ENCODE measurements at regions not wholly inside any gene's neighbourhood (a gene's known extent, or its start where the extent isn't known, plus 50 kb on each side); places are given as distances from the start of the nearest gene placed in this dataset.

DNA sequence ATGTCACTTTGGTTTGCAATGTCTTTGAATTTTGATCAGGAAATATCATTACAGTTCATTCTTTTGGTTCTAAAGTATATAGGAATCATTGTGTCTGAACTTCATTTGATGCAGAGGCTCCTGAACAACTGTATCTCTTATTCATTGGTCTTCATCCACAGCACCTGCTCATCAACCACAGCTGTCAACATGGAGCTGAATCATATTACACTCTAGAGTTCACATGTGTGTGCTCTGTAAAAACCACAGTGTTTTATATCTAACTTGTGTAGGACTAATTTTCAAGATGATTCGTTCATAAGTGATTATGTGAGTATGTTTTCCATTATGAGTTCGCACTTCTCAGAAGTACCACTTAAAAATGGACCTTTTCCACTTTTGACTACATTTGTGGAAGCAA, 643.3 kb upstream of the FAM241A start:
- no peak for TF ChIP-seq POLR2A (IDR thresholded peaks at IDR 0.05)
- TF ChIP-seq CTCF (IDR thresholded peaks at IDR 0.05), result no peak

DNA sequence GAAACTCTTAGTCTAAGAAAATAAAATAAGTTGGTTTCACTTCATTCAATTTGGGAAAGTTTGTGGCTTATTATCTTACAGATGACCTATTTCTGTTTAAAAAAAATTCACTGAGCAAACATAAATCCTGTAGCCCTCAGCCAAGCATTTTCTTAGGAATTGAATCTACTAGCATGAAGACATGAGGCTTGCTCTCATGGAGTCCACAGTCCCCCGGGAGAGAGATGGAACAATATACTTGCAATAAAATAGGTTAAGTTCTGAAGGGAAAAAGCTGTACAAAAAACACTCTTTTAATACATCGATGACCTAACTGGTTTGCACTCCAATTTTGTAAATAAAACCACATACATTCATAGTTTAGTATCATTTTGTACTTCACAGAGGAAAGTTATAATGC, 642.6 kb upstream of the FAM241A start:
- H3K4me1 ChIP-seq, result no peaks in the 10 kb centered on the region
- no peaks in the 10 kb centered on the region for H3K36me3 ChIP-seq (replicated peaks in 1 of 2; ENCODE audit: insufficient read depth in 1 of 2, low read depth in 2 of 2)
- 72 to 82% methylated on average over 2 of the region's 2 CpGs for WGBS, 2 donors
- TF ChIP-seq CTCF (IDR thresholded peaks at IDR 0.05), result no peak
- no peak for TF ChIP-seq POLR2A (IDR thresholded peaks at IDR 0.05)
- ATAC-seq (no peak), DNase-seq (no peak)
- no peaks in the 10 kb centered on the region for H3K27me3 ChIP-seq
- H3K4me3 ChIP-seq, result no peak overlapping the region
- no peaks in the 10 kb centered on the region for H3K9me3 ChIP-seq
- no peak overlapping the region for H3K27ac ChIP-seq
- intact Hi-C loops (cut with DNase I), result no loop called here

More for the DNA sequence above, 643.3 kb upstream of the FAM241A start:
- H3K9me3 ChIP-seq, result no peaks in the 10 kb centered on the region
- H3K27ac ChIP-seq, result no peak overlapping the region
- 61 to 62% methylated on average over 2 of the region's 2 CpGs for WGBS, 2 donors
- ATAC-seq (no peak), DNase-seq (no peak)
- H3K36me3 ChIP-seq (replicated peaks in 1 of 2; ENCODE audit: insufficient read depth in 1 of 2, low read depth in 2 of 2), result no peaks in the 10 kb centered on the region
- no peak overlapping the region for H3K4me3 ChIP-seq
- intact Hi-C loops (cut with DNase I), result no loop called here
- H3K27me3 ChIP-seq, result no peaks in the 10 kb centered on the region
- no peaks in the 10 kb centered on the region for H3K4me1 ChIP-seq

- DNase-seq (no peak), ATAC-seq (no peak)
- no peaks in the 10 kb centered on the region for H3K4me1 ChIP-seq
- no peaks in the 10 kb centered on the region for H3K27me3 ChIP-seq
- no peaks in the 10 kb centered on the region for H3K36me3 ChIP-seq (replicated peaks in 1 of 2; ENCODE audit: insufficient read depth in 1 of 2, low read depth in 2 of 2)
- intact Hi-C loops (cut with DNase I), result no loop called here
- no peaks in the 10 kb centered on the region for H3K9me3 ChIP-seq
- H3K27ac ChIP-seq, result no peak overlapping the region
- TF ChIP-seq POLR2A (IDR thresholded peaks at IDR 0.05) (no peak), CTCF (IDR thresholded peaks at IDR 0.05) (no peak)
- 57 to 59% methylated on average over 2 of the region's 2 CpGs for WGBS, 2 donors
- H3K4me3 ChIP-seq, result no peak overlapping the region
Observed at GRCh38 chr4:111506706-111507105, 638.5 kb upstream of the FAM241A start.

DNA sequence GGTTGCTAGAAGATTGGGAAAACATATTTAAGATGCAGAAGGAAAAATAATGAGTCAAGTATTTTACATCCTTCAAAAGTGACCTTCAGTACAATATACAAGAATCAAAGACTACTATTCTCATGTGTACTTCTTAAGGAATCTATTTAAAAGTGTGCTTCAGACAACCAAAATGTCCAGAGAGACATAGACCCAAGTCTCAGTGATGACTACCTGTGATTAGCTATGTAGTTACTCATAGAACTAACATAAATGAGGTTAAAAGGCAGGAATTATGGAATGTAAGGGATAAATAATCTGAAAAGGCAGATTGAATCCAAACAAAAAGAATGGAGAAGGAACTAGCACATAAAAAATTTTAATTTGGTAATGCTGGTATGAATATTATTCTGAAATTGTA, 634.7 kb upstream of the FAM241A start:
- no peak overlapping the region for H3K4me3 ChIP-seq
- intact Hi-C loops (cut with DNase I), result no loop called here
- ATAC-seq (no peak), DNase-seq (no peak)
- H3K9me3 ChIP-seq, result no peaks in the 10 kb centered on the region
- no peak overlapping the region for H3K27ac ChIP-seq
- no peaks in the 10 kb centered on the region for H3K27me3 ChIP-seq
- no peaks in the 10 kb centered on the region for H3K36me3 ChIP-seq (replicated peaks in 1 of 2; ENCODE audit: insufficient read depth in 1 of 2, low read depth in 2 of 2)
- no peak for TF ChIP-seq POLR2A (IDR thresholded peaks at IDR 0.05)
- TF ChIP-seq CTCF (IDR thresholded peaks at IDR 0.05), result no peak
- no peaks in the 10 kb centered on the region for H3K4me1 ChIP-seq

GRCh38 chr4:111512081-111512783, 633.0 kb upstream of the FAM241A start:
- ATAC-seq (no peak), DNase-seq (no peak)
- Histone ChIP-seq H3K27ac (no peak overlapping the region), H3K4me1 (no peaks in the 10 kb centered on the region), H3K36me3 (replicated peaks in 1 of 2; ENCODE audit: insufficient read depth in 1 of 2, low read depth in 2 of 2) (no peaks in the 10 kb centered on the region), H3K27me3 (no peaks in the 10 kb centered on the region), H3K9me3 (no peaks in the 10 kb centered on the region), H3K4me3 (no peak overlapping the region)
- intact Hi-C loops (cut with DNase I), result no loop called here
- 55 to 80% methylated on average over 5 of the region's 5 CpGs for WGBS, 2 donors
- no peak for TF ChIP-seq POLR2A (IDR thresholded peaks at IDR 0.05)
- TF ChIP-seq CTCF (IDR thresholded peaks at IDR 0.05), result no peak
